ENCODE measurements at regions not wholly inside any gene's neighbourhood (a gene's known extent, or its start where the extent isn't known, plus 50 kb on each side); places are given as distances from the start of the nearest gene placed in this dataset.
A peak's percentile ranks its signal among the peaks of the same experiment; 100 is the strongest.
"Not testable (repeated sequence)": the region's sequence is repeated elsewhere in the genome, so short reads cannot be mapped to it uniquely, and the experiment has no call there.

GRCh38 chr3:35900079-35900478, 260.8 kb downstream of the ARPP21 start:
- Histone ChIP-seq H3K27ac (no peak overlapping the region), H3K9me3 (no peaks in the 10 kb centered on the region), H3K4me3 (no peak overlapping the region), H3K36me3 (no peaks in the 10 kb centered on the region), H3K27me3 (replicated peaks; ENCODE audit: insufficient read depth) (no peaks in the 10 kb centered on the region), H3K4me1 (replicated peaks) (no peaks in the 10 kb centered on the region)
- TF ChIP-seq CTCF (IDR thresholded peaks at IDR 0.05) (no peak), POLR2A (IDR thresholded peaks at IDR 0.05) (no peak), POLR2AphosphoS5 (IDR thresholded peaks at IDR 0.05) (no peak)
- intact Hi-C loops (cut with DNase I) = no loop called here
- WGBS = 50% methylated on average over 3 of the region's 3 CpGs
- no peak for DNase-seq (ENCODE audit: low spot score)

GRCh38 chr3:35908366-35909232, 269.3 kb downstream of the ARPP21 start:
- TF ChIP-seq CTCF (IDR thresholded peaks at IDR 0.05) (peak; percentile 36 to 58 (median 47)), POLR2AphosphoS5 (IDR thresholded peaks at IDR 0.05) (no peak)
- peak; percentile 20 for DNase-seq (ENCODE audit: low spot score)
- Histone ChIP-seq H3K36me3 (no peaks in the 10 kb centered on the region), H3K27ac (no peak overlapping the region), H3K27me3 (replicated peaks; ENCODE audit: insufficient read depth) (no peaks in the 10 kb centered on the region), H3K4me1 (replicated peaks) (no peaks in the 10 kb centered on the region), H3K4me3 (no peak overlapping the region), H3K9me3 (no peaks in the 10 kb centered on the region)
- intact Hi-C loops (cut with DNase I) = loop anchor here (5.0 kb wide), 1 partner anchor 1926 kb away; no protein-coding TSS in a partner anchor
- 29% methylated on average over 9 of the region's 9 CpGs for WGBS

GRCh38 chr3:35919160-35919559, 279.8 kb downstream of the ARPP21 start:
- H3K36me3 ChIP-seq = no peaks in the 10 kb centered on the region
- no peak overlapping the region for H3K27ac ChIP-seq
- H3K4me3 ChIP-seq = no peak overlapping the region
- H3K4me1 ChIP-seq (replicated peaks) = no peaks in the 10 kb centered on the region
- no peaks in the 10 kb centered on the region for H3K27me3 ChIP-seq (replicated peaks; ENCODE audit: insufficient read depth)
- intact Hi-C loops (cut with DNase I) = no loop called here
- WGBS = 89% methylated on average over 6 of the region's 6 CpGs
- TF ChIP-seq CTCF (IDR thresholded peaks at IDR 0.05) = no peak
- TF ChIP-seq POLR2A (IDR thresholded peaks at IDR 0.05) = no peak
- TF ChIP-seq POLR2AphosphoS5 (IDR thresholded peaks at IDR 0.05) = no peak
- H3K9me3 ChIP-seq = no peaks in the 10 kb centered on the region
- DNase-seq (ENCODE audit: low spot score) = no peak

- no peak for DNase-seq (ENCODE audit: low spot score)
- WGBS = 88% methylated on average over 4 of the region's 4 CpGs
- no peaks in the 10 kb centered on the region for H3K4me1 ChIP-seq (replicated peaks)
- no peak overlapping the region for H3K27ac ChIP-seq
- intact Hi-C loops (cut with DNase I) = no loop called here
- no peaks in the 10 kb centered on the region for H3K27me3 ChIP-seq (replicated peaks; ENCODE audit: insufficient read depth)
- TF ChIP-seq POLR2AphosphoS5 (IDR thresholded peaks at IDR 0.05) (no peak), CTCF (IDR thresholded peaks at IDR 0.05) (no peak), POLR2A (IDR thresholded peaks at IDR 0.05) (no peak)
- no peaks in the 10 kb centered on the region for H3K9me3 ChIP-seq
- no peaks in the 10 kb centered on the region for H3K36me3 ChIP-seq
- H3K4me3 ChIP-seq = no peak overlapping the region
These were observed 282.4 kb downstream of the ARPP21 start for GRCh38 chr3:35921718-35922117.

- intact Hi-C loops (cut with DNase I); H3K27me3 ChIP-seq (replicated peaks; ENCODE audit: insufficient read depth); DNase-seq (ENCODE audit: low spot score); H3K9me3 ChIP-seq; H3K27ac ChIP-seq; H3K4me3 ChIP-seq; H3K36me3 ChIP-seq; H3K4me1 ChIP-seq (replicated peaks): not testable (repeated sequence)
These were observed 284.7 kb downstream of the ARPP21 start for GRCh38 chr3:35924070-35924469.
